K562 (cell line): ENCODE measurements at regions not wholly inside any gene's neighbourhood (a gene's known extent, or its start where the extent isn't known, plus 50 kb on each side); places are given as distances from the start of the nearest gene placed in this dataset.
"Not testable (repeated sequence)": the region's sequence is repeated elsewhere in the genome, so short reads cannot be mapped to it uniquely, and the experiment has no call there.

Source experiments
- ATF2 ChIP-seq: sonication (generic); formaldehyde crosslinking; IDR thresholded peaks from 2 replicates; pipeline ENCODE4 v1.8.1; 2022; ENCODE audit warnings: missing genetic modification reagents
- MEF2D ChIP-seq: conservative IDR thresholded peaks from 2 replicates; pipeline ENCODE4 v1.6.1; 2016; ENCODE audit warnings: low read depth, missing genetic modification characterization, missing compliant biosample characterization
- RNF2 ChIP-seq: sonication (generic); IDR thresholded peaks from 2 replicates; pipeline ENCODE4 v1.6.1; 2016

GRCh38 chr10:81441624-81442023 lies 433.4 kb upstream of the NRG3 start:
- not testable (repeated sequence) for TF ChIP-seq MEF2D (tag); RNF2; ATF2 (CRISPR knock-in tag)
